T-cell (primary cell): ENCODE measurements at regions not wholly inside any gene's neighbourhood (a gene's known extent, or its start where the extent isn't known, plus 50 kb on each side); places are given as distances from the start of the nearest gene placed in this dataset.

Experiments used
- ATAC-seq, 4 experiments: fragments of 200-7000 bp in 3 of 4; fragments of 150-1000 bp in 1 of 4; cut with Tn5 transposase; replicated peaks in 1 of 4; 1 replicate in 3 of 4; 2 replicates in 1 of 4; pipeline ENCODE4 v1.10.0; 2021; ENCODE audit warnings: moderate library complexity in 3 of 4, mild to moderate bottlenecking in 2 of 4, moderate number of reproducible peaks in 1 of 4
- CTCF ChIA-PET, 2 donors: fragments of 300-600 bp; sonication (Branson Sonifier 250); formaldehyde crosslinking; loops; one replicate each; lab custom pipeline; 2022; ENCODE audit warnings: antibody characterized with exemption in 2 of 2; lab: Charles Lee
- POLR2A ChIA-PET, 2 donors: fragments of 300-600 bp; sonication (Branson Sonifier 250); formaldehyde crosslinking; loops; one replicate each; lab custom pipeline; 2022; ENCODE audit warnings: antibody characterized with exemption in 2 of 2; lab: Charles Lee
- DNase-seq, 35 experiments: peaks; one replicate each; pipeline versions ENCODE4 v3.0.0 to v3.0.0-alpha.2; 2013 to 2023
- H3K27ac ChIP-seq: one replicate; pipeline ENCODE4 v1.5.1; 2013; ENCODE audit warnings: low read length
- H3K27me3 ChIP-seq, 2 experiments: replicated peaks in 1 of 2; 1 replicate in 1 of 2; 2 replicates in 1 of 2; pipeline versions ENCODE4 v1.6.1 to v1.7.0; 2013; ENCODE audit warnings: low read length in 1 of 2, mixed read lengths in 1 of 2; ENCODE audit not compliant: control insufficient read depth in 2 of 2, insufficient read depth in 2 of 2; ENCODE audit errors: extremely low read depth in 1 of 2
- H3K36me3 ChIP-seq, 2 donors: 1 replicate in 1 of 2; 2 replicates in 1 of 2; pipeline versions ENCODE4 v1.6.1 to v1.7.0; 2013; ENCODE audit warnings: low read length in 1 of 2; ENCODE audit not compliant: control insufficient read depth in 2 of 2, insufficient read depth in 1 of 2; ENCODE audit errors: extremely low read depth in 1 of 2
- H3K4me1 ChIP-seq, 2 experiments: 1 replicate in 1 of 2; 2 replicates in 1 of 2; pipeline versions ENCODE4 v1.6.1 to v1.7.0; 2013; ENCODE audit warnings: low read length in 2 of 2, mixed read lengths in 1 of 2; ENCODE audit not compliant: insufficient read depth in 2 of 2, control insufficient read depth in 1 of 2; ENCODE audit errors: extremely low read depth in 1 of 2
- H3K4me3 ChIP-seq, 2 donors: 1 replicate in 1 of 2; 2 replicates in 1 of 2; pipeline versions ENCODE4 v1.5.1 to v1.7.0; 2013; ENCODE audit warnings: mild to moderate bottlenecking in 2 of 2, low read length in 1 of 2, moderate library complexity in 1 of 2; ENCODE audit not compliant: control insufficient read depth in 1 of 2; ENCODE audit errors: extremely low read depth in 1 of 2
- H3K9me3 ChIP-seq: 2 replicates; pipeline ENCODE4 v1.7.0; 2013
- H3K27ac Mint-ChIP-seq, 2 donors: one replicate each; pipeline ENCODE4 v1.8.0; 2020 to 2021; ENCODE audit warnings: mild to moderate bottlenecking in 2 of 2, mixed read lengths in 2 of 2
- H3K27me3 Mint-ChIP-seq, 2 donors: one replicate each; pipeline ENCODE4 v1.8.0; 2021 to 2022; ENCODE audit warnings: mixed read lengths in 2 of 2
- H3K36me3 Mint-ChIP-seq: one replicate; pipeline ENCODE4 v1.8.0; 2021; ENCODE audit warnings: mixed read lengths
- H3K4me1 Mint-ChIP-seq, 3 donors: one replicate each; pipeline ENCODE4 v1.8.0; 2020 to 2022; ENCODE audit warnings: mixed read lengths in 3 of 3, mild to moderate bottlenecking in 1 of 3
- H3K4me3 Mint-ChIP-seq, 3 donors: one replicate each; pipeline ENCODE4 v1.8.0; 2020 to 2022; ENCODE audit warnings: mild to moderate bottlenecking in 3 of 3, mixed read lengths in 3 of 3, moderate library complexity in 3 of 3
- H3K9me3 Mint-ChIP-seq, 3 donors: one replicate each; pipeline ENCODE4 v1.8.0; 2020 to 2022; ENCODE audit warnings: mixed read lengths in 3 of 3
- WGBS: methylation state at CpG from one replicate; pipeline ENCODE4 v1.1.5; 2013; ENCODE audit warnings: missing lambda C conversion rate; ENCODE audit not compliant: insufficient coverage; 5-methylcytosine and 5-hydroxymethylcytosine counted together

DNA sequence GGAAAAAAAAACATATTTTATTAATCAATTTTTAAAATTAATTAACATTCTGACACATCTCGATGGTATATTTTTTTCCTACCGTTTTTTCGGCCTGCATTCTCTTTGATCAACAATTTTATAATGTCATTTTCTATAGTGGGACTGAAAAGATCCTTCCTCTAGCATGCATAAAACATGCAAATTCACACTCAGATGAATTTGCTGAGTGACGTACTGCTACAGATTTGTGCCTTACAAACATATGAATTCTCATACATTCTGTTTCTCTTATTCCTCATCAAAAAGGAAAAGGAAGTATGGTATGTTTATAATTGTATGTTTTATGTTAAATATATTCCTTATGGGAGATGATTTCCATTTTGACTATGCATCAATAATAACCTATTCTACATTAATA lies 458.2 kb downstream of the TSHZ3 start:
- WGBS: no CpG with 5 or more reads among the region's 4 CpGs
- no peak overlapping the region for H3K4me3 Mint-ChIP-seq
- POLR2A ChIA-PET: no interaction called here
- no peak overlapping the region for H3K4me3 ChIP-seq
- H3K4me1 Mint-ChIP-seq: no peaks in the 10 kb centered on the region
- no peak for ATAC-seq
- peaks cover 0 to 10% of the 10 kb centered on the region in 2 experiments for H3K27me3 ChIP-seq
- no peaks in the 10 kb centered on the region for H3K36me3 Mint-ChIP-seq
- H3K27me3 Mint-ChIP-seq: peaks cover 3 to 9% of the 10 kb centered on the region in 2 donors
- no peaks in the 10 kb centered on the region for H3K4me1 ChIP-seq
- H3K36me3 ChIP-seq: no peaks in the 10 kb centered on the region
- no peak for DNase-seq
- no peaks in the 10 kb centered on the region for H3K9me3 Mint-ChIP-seq
- H3K27ac ChIP-seq: no peak overlapping the region
- no peaks in the 10 kb centered on the region for H3K9me3 ChIP-seq
- CTCF ChIA-PET: no interaction called here
- H3K27ac Mint-ChIP-seq: no peak overlapping the region

DNA sequence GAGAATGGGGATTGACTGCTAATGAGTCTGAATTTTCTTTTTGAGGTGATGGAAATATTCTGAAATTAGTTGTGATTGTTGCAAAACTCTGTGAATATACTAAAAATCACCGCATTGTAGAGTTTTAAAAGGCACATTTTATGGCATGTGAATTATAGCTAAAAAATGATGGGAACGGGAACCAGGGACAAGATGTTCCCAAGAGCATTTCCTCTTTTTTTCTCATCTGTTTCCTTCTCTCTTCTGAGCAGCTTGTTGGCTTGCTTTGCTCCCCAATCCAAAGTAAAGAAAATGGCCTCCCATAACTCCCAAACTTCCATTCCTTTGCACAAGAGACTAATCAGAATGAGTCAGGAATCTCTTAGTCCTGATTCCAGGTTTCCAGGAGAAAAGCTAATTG lies 459.2 kb downstream of the TSHZ3 start:
- POLR2A ChIA-PET: no interaction called here
- WGBS: 17% methylated on average over 1 of the region's 2 CpGs
- Mint-ChIP-seq H3K9me3 (no peaks in the 10 kb centered on the region), H3K4me3 (no peak overlapping the region), H3K4me1 (no peaks in the 10 kb centered on the region), H3K36me3 (no peaks in the 10 kb centered on the region), H3K27ac (no peak overlapping the region), H3K27me3 (peaks cover 1 to 9% of the 10 kb centered on the region in 2 donors)
- H3K36me3 ChIP-seq: no peaks in the 10 kb centered on the region
- H3K27me3 ChIP-seq: peaks cover 0 to 12% of the 10 kb centered on the region in 2 experiments
- no peaks in the 10 kb centered on the region for H3K9me3 ChIP-seq
- H3K4me1 ChIP-seq: no peaks in the 10 kb centered on the region
- CTCF ChIA-PET: interaction anchor here in 1 of 2 donors (0.6 kb wide), 1 partner anchor 312 kb away, joined by 3 read pairs; no protein-coding TSS in a partner anchor
- no peak overlapping the region for H3K27ac ChIP-seq
- ATAC-seq (no peak), DNase-seq (no peak)
- no peak overlapping the region for H3K4me3 ChIP-seq

DNA sequence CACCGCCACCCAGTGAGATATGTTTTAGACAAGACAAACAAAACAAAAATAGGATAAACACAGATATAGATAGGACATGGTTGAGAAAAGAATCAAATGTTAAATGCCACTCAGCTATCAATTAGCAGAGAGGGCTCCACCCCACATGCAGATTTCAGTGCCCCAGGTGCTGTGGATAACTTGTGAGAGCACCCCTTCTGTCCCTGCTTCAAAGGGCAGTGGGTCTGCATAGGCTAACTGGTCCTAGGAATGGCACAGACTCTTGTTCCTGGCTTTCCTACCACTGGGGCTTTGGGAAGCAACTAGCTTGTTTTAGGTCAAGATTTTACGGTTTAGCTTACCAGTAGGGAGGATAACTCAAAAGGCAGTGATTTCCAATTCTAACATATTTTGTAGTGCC lies 460.3 kb downstream of the TSHZ3 start:
- ChIA-PET POLR2A (no interaction called here), CTCF (no interaction called here)
- Mint-ChIP-seq H3K27me3 (peaks cover 3 to 9% of the 10 kb centered on the region in 2 donors), H3K4me3 (no peak overlapping the region), H3K27ac (no peak overlapping the region), H3K36me3 (no peaks in the 10 kb centered on the region), H3K9me3 (no peaks in the 10 kb centered on the region), H3K4me1 (no peaks in the 10 kb centered on the region)
- Histone ChIP-seq H3K36me3 (no peaks in the 10 kb centered on the region), H3K9me3 (no peaks in the 10 kb centered on the region), H3K4me1 (no peaks in the 10 kb centered on the region), H3K4me3 (no peak overlapping the region), H3K27me3 (peaks cover 0 to 21% of the 10 kb centered on the region in 2 experiments), H3K27ac (no peak overlapping the region)
- no CpG with 5 or more reads among the region's 2 CpGs for WGBS
- no peak for DNase-seq
- ATAC-seq: no peak

DNA sequence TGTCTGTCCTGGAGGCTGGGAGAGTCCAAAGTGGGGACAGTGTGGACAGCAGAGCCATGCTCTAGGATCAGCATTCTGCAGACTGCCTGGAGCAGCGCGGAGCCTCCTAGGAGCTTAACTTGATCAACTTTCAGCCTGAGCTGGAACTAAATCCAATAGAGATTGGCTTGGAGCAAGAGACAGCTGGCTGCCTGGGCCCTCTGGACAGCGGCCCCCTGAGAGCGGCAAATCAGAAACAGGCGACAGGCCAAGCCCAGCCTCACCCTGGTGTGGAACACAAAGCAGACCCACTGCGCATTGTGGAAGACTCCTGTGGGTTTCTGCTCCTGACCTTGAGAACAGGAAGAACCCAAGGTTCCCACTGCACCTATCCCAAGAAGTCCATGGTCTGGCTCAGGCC lies 462.2 kb downstream of the TSHZ3 start:
- Histone ChIP-seq H3K9me3 (no peaks in the 10 kb centered on the region), H3K4me3 (no peak overlapping the region), H3K36me3 (no peaks in the 10 kb centered on the region), H3K27me3 (peaks cover 0 to 21% of the 10 kb centered on the region in 2 experiments), H3K4me1 (no peaks in the 10 kb centered on the region), H3K27ac (no peak overlapping the region)
- ATAC-seq (no peak), DNase-seq (no peak)
- Mint-ChIP-seq H3K4me1 (no peaks in the 10 kb centered on the region), H3K36me3 (no peaks in the 10 kb centered on the region), H3K27ac (no peak overlapping the region), H3K9me3 (no peaks in the 10 kb centered on the region), H3K4me3 (no peak overlapping the region), H3K27me3 (peaks cover 3 to 9% of the 10 kb centered on the region in 2 donors)
- CTCF ChIA-PET: no interaction called here
- POLR2A ChIA-PET: no interaction called here
- WGBS: 92% methylated on average over 6 of the region's 6 CpGs

DNA sequence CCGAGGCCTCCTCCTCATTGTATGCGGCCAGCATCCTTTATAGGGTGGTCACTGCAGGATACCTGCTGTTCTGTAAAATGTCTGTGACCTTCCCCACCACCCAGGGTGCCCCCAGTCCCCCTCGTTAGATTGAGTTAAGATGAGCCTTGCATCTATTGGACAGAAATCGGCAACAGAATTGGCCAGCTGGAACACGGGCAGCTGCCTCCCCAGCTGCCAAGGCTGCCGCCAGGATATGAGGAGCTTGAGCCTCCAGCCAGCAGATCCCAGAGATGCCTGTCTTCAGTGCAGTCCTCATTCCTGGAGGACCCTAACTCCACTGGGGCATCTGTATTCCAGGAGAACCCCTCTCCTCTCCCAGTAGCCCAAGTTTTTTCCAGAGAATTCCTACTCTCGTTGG lies 463.0 kb downstream of the TSHZ3 start:
- no peaks in the 10 kb centered on the region for H3K9me3 Mint-ChIP-seq

DNA sequence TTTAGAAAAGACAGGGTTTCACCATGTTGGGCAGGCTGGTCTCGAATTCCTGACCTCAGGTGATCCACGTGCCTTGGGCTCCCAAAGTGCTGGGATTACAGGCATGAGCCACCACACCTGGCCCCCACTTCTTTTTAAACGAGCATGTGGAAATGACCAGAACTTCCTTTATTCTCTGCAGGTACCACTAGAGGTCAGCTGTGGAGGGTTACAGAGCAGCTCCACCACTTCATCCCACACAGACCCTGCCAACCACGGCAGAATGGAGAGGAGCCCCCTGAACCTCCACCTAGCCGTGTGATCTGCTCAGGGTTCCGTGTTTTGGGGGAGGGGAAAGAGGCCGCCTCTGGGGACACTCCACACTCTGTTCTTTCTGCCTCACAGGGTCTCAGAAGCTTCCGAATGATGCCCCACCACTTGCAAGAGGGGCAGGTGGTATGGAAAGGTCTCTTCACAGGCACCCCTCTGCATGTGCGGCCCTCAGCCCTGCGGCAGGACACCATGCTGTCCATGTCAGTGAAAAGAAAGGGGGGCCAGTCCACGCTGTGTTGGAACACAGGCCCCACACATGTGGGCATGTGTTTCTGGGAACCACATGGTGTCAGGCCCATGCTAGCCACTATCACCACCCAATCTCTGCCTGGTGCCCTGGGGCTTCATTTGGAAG lies 465.0 kb downstream of the TSHZ3 start:
- CTCF ChIA-PET: no interaction called here
- Mint-ChIP-seq H3K36me3 (no peaks in the 10 kb centered on the region), H3K27ac (no peak overlapping the region)

More for the DNA sequence above, 463.0 kb downstream of the TSHZ3 start:
- no peak for ATAC-seq
- no peaks in the 10 kb centered on the region for H3K4me1 ChIP-seq
- no peaks in the 10 kb centered on the region for H3K36me3 ChIP-seq
- ChIA-PET POLR2A (no interaction called here), CTCF (no interaction called here)
- peaks cover 0 to 21% of the 10 kb centered on the region in 2 experiments for H3K27me3 ChIP-seq
- H3K4me3 ChIP-seq: no peak overlapping the region
- 75% methylated on average over 5 of the region's 7 CpGs for WGBS
- Mint-ChIP-seq H3K4me1 (no peaks in the 10 kb centered on the region), H3K4me3 (no peak overlapping the region), H3K27ac (no peak overlapping the region), H3K27me3 (peaks cover 3 to 9% of the 10 kb centered on the region in 2 donors), H3K36me3 (no peaks in the 10 kb centered on the region)
- H3K27ac ChIP-seq: no peak overlapping the region
- H3K9me3 ChIP-seq: no peaks in the 10 kb centered on the region
- DNase-seq: no peak

More for the DNA sequence above, 465.0 kb downstream of the TSHZ3 start:
- peaks cover 0 to 23% of the 10 kb centered on the region in 2 experiments for H3K27me3 ChIP-seq
- H3K27me3 Mint-ChIP-seq: peaks cover 3 to 7% of the 10 kb centered on the region in 2 donors
- no peaks in the 10 kb centered on the region for H3K4me1 Mint-ChIP-seq
- POLR2A ChIA-PET: interaction anchor here in 1 of 2 donors (0.7 kb wide), 1 partner anchor 10 kb away, joined by 3 read pairs; no protein-coding TSS in a partner anchor
- no peak overlapping the region for H3K4me3 ChIP-seq
- no peaks in the 10 kb centered on the region for H3K36me3 ChIP-seq
- H3K4me1 ChIP-seq: no peaks in the 10 kb centered on the region
- H3K9me3 Mint-ChIP-seq: no peaks in the 10 kb centered on the region
- WGBS: 66% methylated on average over 5 of the region's 11 CpGs
- H3K4me3 Mint-ChIP-seq: no peak overlapping the region
- H3K9me3 ChIP-seq: no peaks in the 10 kb centered on the region
- ATAC-seq (no peak), DNase-seq (no peak)
- H3K27ac ChIP-seq: no peak overlapping the region
